HFF-Myc (cell line): ENCODE measurements at regions not wholly inside any gene's neighbourhood (a gene's known extent, or its start where the extent isn't known, plus 50 kb on each side); places are given as distances from the start of the nearest gene placed in this dataset.

Experiments used
- DNase-seq: peaks from one replicate; pipeline ENCODE4 v3.0.0-alpha.2; 2011; ENCODE audit warnings: low read depth; ENCODE audit errors: extremely low read depth
- H3K4me3 ChIP-seq: replicated peaks from 2 replicates; pipeline ENCODE4 v1.5.1; 2011; ENCODE audit warnings: low read depth, mild to moderate bottlenecking, control low read depth, low read length
- TF ChIP-seq, protein P1 (sequence below): IDR thresholded peaks from 2 replicates; pipeline ENCODE4 v1.5.1; 2012; ENCODE audit warnings: mild to moderate bottlenecking, low read depth, low read length, control low read depth; ENCODE audit errors: missing control alignments

DNA sequence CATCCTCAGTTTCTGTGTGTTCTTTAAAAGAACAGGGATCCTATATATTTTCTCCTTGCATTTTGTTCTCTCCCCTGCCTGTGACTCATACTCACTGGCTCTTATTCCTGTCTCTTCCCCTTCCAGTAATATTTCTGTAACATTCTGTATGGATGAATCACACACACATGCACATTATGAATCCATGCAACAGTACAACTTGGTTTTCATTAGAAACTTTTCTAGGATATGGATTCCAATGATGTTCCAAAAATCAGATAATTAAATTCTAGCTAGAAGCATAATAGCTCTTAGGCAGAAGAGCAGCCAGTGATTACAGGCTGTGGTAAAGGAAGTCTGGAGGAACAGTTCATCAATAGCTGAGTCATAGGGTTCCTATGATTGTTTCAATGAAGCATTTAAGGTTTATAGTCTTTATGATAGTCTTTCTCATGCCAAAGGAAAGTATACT is 119.6 kb upstream of the PMFBP1 start:
- TF ChIP-seq, protein P1, sequence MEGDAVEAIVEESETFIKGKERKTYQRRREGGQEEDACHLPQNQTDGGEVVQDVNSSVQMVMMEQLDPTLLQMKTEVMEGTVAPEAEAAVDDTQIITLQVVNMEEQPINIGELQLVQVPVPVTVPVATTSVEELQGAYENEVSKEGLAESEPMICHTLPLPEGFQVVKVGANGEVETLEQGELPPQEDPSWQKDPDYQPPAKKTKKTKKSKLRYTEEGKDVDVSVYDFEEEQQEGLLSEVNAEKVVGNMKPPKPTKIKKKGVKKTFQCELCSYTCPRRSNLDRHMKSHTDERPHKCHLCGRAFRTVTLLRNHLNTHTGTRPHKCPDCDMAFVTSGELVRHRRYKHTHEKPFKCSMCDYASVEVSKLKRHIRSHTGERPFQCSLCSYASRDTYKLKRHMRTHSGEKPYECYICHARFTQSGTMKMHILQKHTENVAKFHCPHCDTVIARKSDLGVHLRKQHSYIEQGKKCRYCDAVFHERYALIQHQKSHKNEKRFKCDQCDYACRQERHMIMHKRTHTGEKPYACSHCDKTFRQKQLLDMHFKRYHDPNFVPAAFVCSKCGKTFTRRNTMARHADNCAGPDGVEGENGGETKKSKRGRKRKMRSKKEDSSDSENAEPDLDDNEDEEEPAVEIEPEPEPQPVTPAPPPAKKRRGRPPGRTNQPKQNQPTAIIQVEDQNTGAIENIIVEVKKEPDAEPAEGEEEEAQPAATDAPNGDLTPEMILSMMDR = no peak
- DNase-seq = peak; percentile 94
- H3K4me3 ChIP-seq = no peak overlapping the region

DNA sequence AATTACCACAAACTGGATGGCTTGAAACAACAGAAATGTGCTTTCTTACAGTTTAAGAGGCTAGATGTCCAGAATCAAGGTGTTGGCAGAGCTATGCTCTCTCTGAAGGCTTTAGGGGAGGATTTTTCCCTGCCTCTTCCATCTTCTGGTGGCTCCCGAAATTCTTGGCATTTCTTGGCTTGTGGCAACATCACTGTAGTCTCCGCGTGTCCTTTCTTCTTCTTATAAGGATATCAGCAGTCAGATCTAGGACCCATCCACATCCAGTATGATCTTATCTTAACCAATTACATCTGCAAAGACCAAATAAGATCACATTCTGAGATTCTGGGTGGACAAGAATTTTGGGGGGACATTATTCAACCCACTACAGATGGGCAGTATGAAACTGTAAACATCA is 119.2 kb upstream of the PMFBP1 start:
- H3K4me3 ChIP-seq = peak overlapping the region; percentile 14; the same call in 1 of the 2 replicates
- DNase-seq = peak; percentile 77
- TF ChIP-seq, protein P1 = no peak

DNA sequence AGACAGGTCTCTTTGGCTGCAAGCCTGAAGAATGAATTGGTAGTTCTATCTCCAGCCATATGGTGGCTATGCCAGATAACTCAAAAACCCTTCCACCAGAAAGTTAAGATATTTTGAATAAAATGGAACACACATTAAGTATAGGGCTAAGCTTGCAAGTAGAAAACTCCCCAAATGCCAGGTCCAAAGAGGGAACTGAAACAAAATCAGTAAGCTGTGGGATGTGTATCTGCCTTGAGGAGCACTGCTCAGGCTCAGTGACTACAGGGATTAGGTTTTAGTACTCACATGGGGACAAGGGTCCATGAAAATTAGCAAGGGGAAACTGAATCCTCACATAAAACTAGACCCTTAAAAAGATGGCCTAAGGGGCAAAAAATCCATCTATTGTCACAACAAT is 115.7 kb upstream of the PMFBP1 start:
- TF ChIP-seq, protein P1 = no peak
- no peak overlapping the region for H3K4me3 ChIP-seq
- no peak for DNase-seq

DNA sequence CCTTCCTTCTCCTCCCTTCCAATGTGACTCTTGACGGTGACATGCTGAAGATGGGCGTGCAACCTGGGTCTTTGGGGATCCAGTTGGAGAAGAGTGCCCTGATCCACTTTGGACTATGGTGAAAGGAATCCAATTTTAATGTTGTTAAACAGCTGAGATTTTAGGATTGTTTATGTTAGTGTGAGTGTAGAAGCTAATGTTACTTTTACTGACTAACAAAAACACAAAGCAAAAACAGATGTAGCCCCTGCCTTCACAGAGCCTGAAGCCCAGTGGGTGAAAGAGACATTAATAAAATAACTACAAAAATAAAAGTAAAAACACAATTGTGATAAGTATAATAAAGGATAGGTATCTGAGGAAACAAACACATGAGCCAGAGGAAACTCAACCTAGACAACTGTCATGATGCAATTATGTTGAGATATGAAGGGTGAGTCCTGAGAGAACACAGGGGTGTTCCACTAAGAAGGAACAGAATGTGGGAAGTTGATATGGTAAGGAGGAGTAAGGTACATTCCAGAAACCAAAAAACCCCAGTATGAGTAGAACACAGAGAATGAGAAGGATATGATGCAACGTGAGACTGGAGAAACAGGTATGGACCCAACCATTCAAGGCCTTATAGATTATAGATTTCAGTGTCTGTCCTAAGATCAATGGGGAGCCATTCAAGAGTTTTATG is 115.1 kb upstream of the PMFBP1 start:
- no peak overlapping the region for H3K4me3 ChIP-seq
- DNase-seq = peak; percentile 11
- TF ChIP-seq, protein P1 = no peak

DNA sequence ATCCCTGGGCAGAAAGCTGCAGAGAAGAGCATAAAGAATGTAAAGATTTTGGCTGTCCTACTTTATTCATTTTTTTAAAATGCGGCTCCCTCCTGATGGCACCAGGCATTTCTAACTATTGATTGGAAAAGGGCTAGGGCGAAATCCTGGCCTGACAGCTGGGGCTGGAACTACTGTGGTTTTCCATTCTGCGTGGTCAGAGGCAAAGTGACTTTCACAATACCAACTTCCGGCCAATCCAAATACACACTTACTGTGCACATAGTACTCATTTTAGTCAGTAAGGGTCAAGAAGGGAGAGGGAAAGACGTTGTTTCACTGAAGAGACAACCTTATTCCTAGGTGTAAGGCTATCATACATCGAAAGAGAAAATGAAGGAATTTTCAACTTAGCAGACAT is 113.8 kb upstream of the PMFBP1 start:
- TF ChIP-seq, protein P1 = no peak
- no peak overlapping the region for H3K4me3 ChIP-seq
- no peak for DNase-seq

DNA sequence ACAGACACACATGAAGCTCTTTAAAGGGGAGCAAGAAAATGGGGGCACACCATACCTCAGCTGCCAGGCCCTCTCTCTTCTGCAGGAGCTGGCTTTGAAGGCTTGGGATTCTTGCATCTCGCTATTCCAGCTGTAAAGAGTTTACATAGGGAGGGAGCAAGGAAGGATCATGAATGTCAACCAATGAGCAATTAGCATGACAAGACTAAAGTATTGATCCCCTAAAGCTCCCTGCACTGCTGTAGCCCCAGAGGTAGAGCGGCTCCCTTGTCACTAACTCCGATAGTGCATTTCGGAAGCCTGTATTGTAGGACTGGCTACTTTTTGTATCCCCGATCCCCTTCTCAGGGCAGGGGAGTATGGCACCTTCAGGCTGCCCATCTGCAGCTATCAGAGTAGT is 113.4 kb upstream of the PMFBP1 start:
- no peak overlapping the region for H3K4me3 ChIP-seq
- TF ChIP-seq, protein P1 = no peak

More for the DNA sequence above, 113.4 kb upstream of the PMFBP1 start:
- no peak for DNase-seq
